ENCODE measurements at regions not wholly inside any gene's neighbourhood (a gene's known extent, or its start where the extent isn't known, plus 50 kb on each side); places are given as distances from the start of the nearest gene placed in this dataset.

DNA sequence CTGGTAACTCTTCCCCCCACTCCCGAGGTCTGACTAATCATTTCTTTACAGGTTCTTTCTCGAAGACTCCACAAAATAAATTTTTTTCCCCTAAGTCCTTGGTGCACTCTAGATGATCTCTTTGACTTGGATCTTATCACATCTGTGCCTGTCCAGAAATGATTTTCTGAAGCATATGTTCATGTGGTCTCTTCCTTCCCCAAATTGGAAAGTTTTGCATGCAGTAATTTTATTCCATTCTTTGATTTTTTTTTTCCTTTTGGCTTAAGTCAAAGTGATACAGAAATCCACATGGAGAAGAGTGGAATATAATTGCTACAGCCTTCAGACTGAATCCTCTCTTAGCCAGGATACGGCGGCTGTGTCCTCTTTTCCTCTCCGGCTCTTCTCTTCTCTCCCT is 213.3 kb downstream of the BMP4 start:
- DNase-seq (ENCODE audit: low read depth): no peak
- no peak overlapping the region for H3K4me3 ChIP-seq (ENCODE audit: low read depth, low read length)
- TF ChIP-seq, protein P1, sequence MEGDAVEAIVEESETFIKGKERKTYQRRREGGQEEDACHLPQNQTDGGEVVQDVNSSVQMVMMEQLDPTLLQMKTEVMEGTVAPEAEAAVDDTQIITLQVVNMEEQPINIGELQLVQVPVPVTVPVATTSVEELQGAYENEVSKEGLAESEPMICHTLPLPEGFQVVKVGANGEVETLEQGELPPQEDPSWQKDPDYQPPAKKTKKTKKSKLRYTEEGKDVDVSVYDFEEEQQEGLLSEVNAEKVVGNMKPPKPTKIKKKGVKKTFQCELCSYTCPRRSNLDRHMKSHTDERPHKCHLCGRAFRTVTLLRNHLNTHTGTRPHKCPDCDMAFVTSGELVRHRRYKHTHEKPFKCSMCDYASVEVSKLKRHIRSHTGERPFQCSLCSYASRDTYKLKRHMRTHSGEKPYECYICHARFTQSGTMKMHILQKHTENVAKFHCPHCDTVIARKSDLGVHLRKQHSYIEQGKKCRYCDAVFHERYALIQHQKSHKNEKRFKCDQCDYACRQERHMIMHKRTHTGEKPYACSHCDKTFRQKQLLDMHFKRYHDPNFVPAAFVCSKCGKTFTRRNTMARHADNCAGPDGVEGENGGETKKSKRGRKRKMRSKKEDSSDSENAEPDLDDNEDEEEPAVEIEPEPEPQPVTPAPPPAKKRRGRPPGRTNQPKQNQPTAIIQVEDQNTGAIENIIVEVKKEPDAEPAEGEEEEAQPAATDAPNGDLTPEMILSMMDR (conservative IDR thresholded peaks at IDR 0.05; ENCODE audit: low read depth, low read length): no peak

DNA sequence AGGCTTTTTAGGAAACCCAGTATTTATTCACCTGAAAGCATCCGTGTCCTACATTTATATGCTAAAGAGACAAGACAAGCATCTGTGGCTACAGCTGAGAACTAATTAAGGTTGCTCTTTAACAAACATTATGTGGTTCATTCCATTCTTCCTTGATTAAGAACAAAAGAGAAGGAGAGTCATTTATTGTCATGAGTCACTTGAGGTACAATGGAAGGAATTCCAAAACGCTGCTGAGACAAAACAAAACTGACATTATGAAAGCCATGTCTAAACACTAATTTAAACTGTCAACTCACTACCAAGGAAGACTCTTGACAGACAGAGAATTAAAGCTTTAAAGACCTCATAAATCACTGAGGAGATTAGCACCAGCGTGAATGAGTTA is 214.4 kb downstream of the BMP4 start:
- no peak for DNase-seq (ENCODE audit: low read depth)
- no peak overlapping the region for H3K4me3 ChIP-seq (ENCODE audit: low read depth, low read length)
- TF ChIP-seq, protein P1 (conservative IDR thresholded peaks at IDR 0.05; ENCODE audit: low read depth, low read length): no peak

DNA sequence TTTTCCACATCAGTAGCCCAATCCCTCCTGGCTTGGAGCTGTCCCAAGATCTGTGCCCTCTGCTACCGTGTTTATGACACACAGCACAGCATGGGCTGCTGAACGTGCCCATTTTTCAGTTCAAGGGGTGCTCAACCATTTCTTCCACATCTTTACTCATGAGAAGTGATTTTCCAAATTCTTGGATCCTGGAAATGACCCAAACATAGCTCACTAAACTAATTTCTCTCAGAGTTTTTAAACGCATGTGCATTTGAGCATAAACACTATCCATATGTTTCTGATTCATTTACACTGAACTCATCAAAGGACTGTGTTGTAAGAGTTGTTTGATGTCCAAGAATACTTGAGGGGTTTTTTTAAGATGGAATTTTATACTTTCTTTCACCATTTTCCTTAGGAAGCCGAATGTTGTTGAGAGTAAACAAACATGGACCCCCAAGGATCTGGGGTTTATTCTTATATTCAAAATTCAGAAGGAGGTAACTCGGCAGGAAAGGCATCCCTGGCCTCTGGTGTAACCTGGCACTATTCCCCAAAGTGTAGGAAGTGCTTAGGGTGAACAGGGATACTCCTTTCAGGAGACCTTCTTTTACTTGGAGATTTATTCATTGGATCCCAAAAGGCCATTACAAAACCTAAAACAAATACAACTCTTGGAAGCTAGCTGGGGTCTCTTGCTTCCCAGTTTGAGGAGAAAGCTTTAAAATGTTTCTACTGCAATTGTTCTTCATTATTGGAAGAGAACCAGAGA is 215.0 kb downstream of the BMP4 start:
- TF ChIP-seq, protein P1 (conservative IDR thresholded peaks at IDR 0.05; ENCODE audit: low read depth, low read length): no peak
- H3K4me3 ChIP-seq (ENCODE audit: low read depth, low read length): no peak overlapping the region
- no peak for DNase-seq (ENCODE audit: low read depth)

DNA sequence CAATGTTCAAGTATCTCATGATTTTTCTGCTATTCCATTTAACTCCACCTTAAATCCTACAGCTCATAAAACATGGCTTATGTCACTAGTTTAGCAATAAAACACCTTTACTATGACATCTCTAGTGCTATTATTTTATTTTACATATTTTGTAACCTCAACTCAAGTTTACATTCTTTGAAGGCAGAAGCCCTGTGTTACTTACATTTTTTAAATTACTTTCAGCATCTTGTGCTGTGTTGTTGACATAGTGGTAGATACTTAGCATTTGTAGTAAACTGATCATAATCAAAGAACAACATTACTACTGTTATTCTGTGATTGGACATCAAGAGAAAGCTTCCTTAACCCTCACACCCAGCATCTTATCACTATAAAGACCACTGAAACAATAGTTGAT is 216.1 kb downstream of the BMP4 start:
- DNase-seq (ENCODE audit: low read depth): no peak
- TF ChIP-seq, protein P1 (conservative IDR thresholded peaks at IDR 0.05; ENCODE audit: low read depth, low read length): no peak
- H3K4me3 ChIP-seq (ENCODE audit: low read depth, low read length): no peak overlapping the region

DNA sequence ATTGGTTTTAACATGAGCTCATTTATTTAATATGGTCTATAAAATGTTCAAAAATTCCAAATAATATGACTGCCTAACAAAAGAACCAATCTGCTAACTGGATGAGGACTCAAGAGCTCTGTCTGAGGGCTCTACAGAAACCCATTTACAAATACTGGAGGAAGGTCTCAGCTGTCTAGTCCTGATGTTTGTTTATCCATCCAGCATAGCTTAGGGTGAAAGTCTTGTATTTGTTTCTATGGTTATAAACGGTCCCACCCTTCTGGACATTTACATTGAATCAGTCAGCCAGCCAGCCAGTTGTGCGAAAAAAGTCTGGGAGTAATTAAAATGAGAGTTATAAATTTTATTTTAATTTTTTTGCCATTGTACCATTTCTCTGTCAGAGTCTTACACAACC is 220.7 kb downstream of the BMP4 start:
- TF ChIP-seq, protein P1 (conservative IDR thresholded peaks at IDR 0.05; ENCODE audit: low read depth, low read length): no peak
- no peak overlapping the region for H3K4me3 ChIP-seq (ENCODE audit: low read depth, low read length)

DNA sequence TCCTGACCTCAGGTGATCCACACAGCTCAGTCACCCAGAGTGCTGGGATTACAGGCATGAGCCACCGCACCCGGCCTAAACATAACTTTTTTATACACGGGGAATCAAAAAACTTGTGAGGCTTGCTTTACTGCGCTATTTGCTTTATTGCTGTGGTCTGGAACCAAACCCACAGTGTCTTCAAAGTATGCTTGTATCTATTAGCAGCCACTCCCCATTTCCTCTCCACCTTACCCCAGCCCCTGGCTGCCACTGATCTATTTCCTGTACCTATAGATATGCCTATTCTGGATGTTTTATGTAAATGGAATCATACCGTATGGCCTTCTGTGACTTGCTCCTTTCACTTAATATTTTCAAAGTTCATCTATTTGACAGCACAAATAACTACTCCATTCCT is 233.4 kb downstream of the BMP4 start:
- H3K4me3 ChIP-seq (ENCODE audit: low read depth, low read length): no peak overlapping the region
- no peak for DNase-seq (ENCODE audit: low read depth)
- TF ChIP-seq, protein P1 (conservative IDR thresholded peaks at IDR 0.05; ENCODE audit: low read depth, low read length): no peak

More for the DNA sequence above, 220.7 kb downstream of the BMP4 start:
- DNase-seq (ENCODE audit: low read depth): no peak

DNA sequence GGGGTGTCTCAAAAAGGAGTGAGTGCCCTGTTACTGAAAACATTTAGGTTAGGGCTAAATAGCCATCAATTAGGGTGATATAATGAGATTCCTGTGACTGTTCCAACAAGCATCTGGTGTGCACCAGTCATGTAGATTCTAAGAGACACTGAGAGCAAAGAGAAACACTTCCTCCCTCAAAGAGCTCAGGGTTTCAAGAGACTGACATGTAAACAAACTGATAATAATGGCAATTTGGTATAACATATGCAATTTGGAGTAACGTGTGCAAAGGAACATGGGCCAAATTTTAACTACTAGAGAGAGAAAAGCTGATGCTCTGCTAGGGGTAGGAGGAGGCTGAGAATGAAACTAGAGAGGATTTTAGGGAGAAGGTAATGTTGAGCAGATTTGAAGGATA is 237.1 kb downstream of the BMP4 start:
- TF ChIP-seq, protein P1 (conservative IDR thresholded peaks at IDR 0.05; ENCODE audit: low read depth, low read length): no peak
- H3K4me3 ChIP-seq (ENCODE audit: low read depth, low read length): no peak overlapping the region
- DNase-seq (ENCODE audit: low read depth): no peak

Measured in choroid plexus epithelial cell (primary cell).